ENCODE measurements at regions not wholly inside any gene's neighbourhood (a gene's known extent, or its start where the extent isn't known, plus 50 kb on each side); places are given as distances from the start of the nearest gene placed in this dataset.

DNA sequence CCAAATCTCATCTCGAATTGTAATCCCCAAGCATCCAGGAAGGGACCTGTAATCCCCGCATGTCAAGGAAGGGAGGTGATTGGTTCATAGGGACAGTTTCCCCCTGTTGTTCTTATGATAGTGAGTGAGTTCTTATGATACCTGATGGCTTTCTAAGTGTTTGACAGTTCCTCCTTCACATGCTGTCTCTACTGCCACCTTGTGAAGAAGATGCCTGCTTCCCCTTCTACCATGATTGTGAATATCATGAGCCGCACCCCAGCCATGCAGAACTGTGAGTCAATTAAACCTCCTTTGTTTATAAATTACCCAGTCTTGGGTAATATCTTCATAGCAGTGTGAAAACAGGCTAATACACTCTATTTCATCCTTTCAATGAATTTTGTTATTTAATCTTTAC, 446.7 kb downstream of the RNF144A start:
- Histone ChIP-seq H2BK12ac (ENCODE audit: insufficient read length, low read depth, low read length) (no peak overlapping the region), H3K4me2 (ENCODE audit: insufficient read depth, insufficient read length, low read length) (no peak overlapping the region), H2BK20ac (ENCODE audit: low read depth, low read length, poor library complexity, severe bottlenecking) (no peak overlapping the region), H3K56ac (ENCODE audit: insufficient read length, low read depth, low read length) (no peak overlapping the region), H4K5ac (ENCODE audit: insufficient read length, low read depth, low read length) (no peak overlapping the region), H3K4me1 (ENCODE audit: insufficient read depth, low read length) (no peaks in the 10 kb centered on the region), H3K27ac (ENCODE audit: insufficient read length, low read depth, low read length) (no peak overlapping the region), H2BK120ac (ENCODE audit: low read depth, low read length, poor library complexity, severe bottlenecking) (no peak overlapping the region), H3K9ac (ENCODE audit: extremely low read depth, insufficient read length, low read length) (no peak overlapping the region), H3K9me3 (ENCODE audit: control insufficient read depth, low read depth, low read length) (no peaks in the 10 kb centered on the region), H3K79me2 (ENCODE audit: insufficient read depth, low read length) (no peaks in the 10 kb centered on the region), H3K18ac (ENCODE audit: insufficient read length, low read depth, low read length) (no peak overlapping the region), H3K27me3 (ENCODE audit: insufficient read depth, low read length) (no peaks in the 10 kb centered on the region), H3K23ac (ENCODE audit: insufficient read length, low read depth, low read length) (no peak overlapping the region), H3K14ac (ENCODE audit: insufficient read depth, low read length) (no peak overlapping the region), H4K20me1 (ENCODE audit: control insufficient read depth, insufficient read depth, insufficient read length) (no peaks in the 10 kb centered on the region), H3K4ac (ENCODE audit: low read depth, low read length) (no peak overlapping the region), H2AK5ac (ENCODE audit: insufficient read length, low read length) (no peak overlapping the region), H3K79me1 (ENCODE audit: insufficient read depth, low read depth, low read length, poor library complexity, severe bottlenecking) (no peaks in the 10 kb centered on the region), H3K23me2 (ENCODE audit: insufficient read length, low read depth, low read length, poor library complexity, severe bottlenecking) (no peaks in the 10 kb centered on the region), H4K8ac (replicated peaks; ENCODE audit: insufficient read length, low read depth, low read length) (no peak overlapping the region), H2AFZ (ENCODE audit: low read length) (no peak overlapping the region), H3T11ph (ENCODE audit: low read length) (no peak overlapping the region), H2BK5ac (ENCODE audit: insufficient read length, low read length) (no peak overlapping the region), H4K91ac (ENCODE audit: insufficient read length, low read depth, low read length) (no peak overlapping the region), H2BK15ac (ENCODE audit: low read depth, low read length) (no peak overlapping the region)
- H3K27ac Mint-ChIP-seq: no peak overlapping the region
- TF ChIP-seq, protein P1, sequence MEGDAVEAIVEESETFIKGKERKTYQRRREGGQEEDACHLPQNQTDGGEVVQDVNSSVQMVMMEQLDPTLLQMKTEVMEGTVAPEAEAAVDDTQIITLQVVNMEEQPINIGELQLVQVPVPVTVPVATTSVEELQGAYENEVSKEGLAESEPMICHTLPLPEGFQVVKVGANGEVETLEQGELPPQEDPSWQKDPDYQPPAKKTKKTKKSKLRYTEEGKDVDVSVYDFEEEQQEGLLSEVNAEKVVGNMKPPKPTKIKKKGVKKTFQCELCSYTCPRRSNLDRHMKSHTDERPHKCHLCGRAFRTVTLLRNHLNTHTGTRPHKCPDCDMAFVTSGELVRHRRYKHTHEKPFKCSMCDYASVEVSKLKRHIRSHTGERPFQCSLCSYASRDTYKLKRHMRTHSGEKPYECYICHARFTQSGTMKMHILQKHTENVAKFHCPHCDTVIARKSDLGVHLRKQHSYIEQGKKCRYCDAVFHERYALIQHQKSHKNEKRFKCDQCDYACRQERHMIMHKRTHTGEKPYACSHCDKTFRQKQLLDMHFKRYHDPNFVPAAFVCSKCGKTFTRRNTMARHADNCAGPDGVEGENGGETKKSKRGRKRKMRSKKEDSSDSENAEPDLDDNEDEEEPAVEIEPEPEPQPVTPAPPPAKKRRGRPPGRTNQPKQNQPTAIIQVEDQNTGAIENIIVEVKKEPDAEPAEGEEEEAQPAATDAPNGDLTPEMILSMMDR (conservative IDR thresholded peaks at IDR 0.05): peak; percentile 59
- H3K36me3 Mint-ChIP-seq (ENCODE audit: insufficient read depth in 1 of 3, low read depth in 3 of 3): peaks cover 0 to 8% (median 2%) of the 10 kb centered on the region in 3 experiments; a peak in 2 of 7 replicates
- no peak overlapping the region for H3K4me3 Mint-ChIP-seq
- H3K4me1 Mint-ChIP-seq: peaks cover 5 to 8% of the 10 kb centered on the region in 2 experiments; a peak in 3 of 4 replicates
- no peaks in the 10 kb centered on the region for H3K27me3 Mint-ChIP-seq (ENCODE audit: low read depth)
- H3K9me3 Mint-ChIP-seq: peaks cover 8% of the 10 kb centered on the region in 2 experiments; a peak in 4 of 5 replicates
- WGBS (ENCODE audit: extremely low coverage, insufficient read length, low lambda C conversion rate): no CpG with 5 or more reads among the region's 3 CpGs
- no peak for DNase-seq

All from H9 (cell line).